GM23338 (cell line): ENCODE measurements at regions not wholly inside any gene's neighbourhood (a gene's known extent, or its start where the extent isn't known, plus 50 kb on each side); places are given as distances from the start of the nearest gene placed in this dataset.

Experiments
- ATAC-seq: fragments of 200-7000 bp; cut with Tn5 transposase; 3 replicates; pipeline ENCODE4 v1.9.1; 2020
- DNase-seq: peaks from one replicate; pipeline ENCODE4 v3.0.0-alpha.2; 2015; ENCODE audit warnings: low spot score
- H2AFZ ChIP-seq: fragments of 200-600 bp; sonication (generic); 2 replicates; pipeline ENCODE4 v1.8.0; 2016; ENCODE audit warnings: antibody characterized with exemption, mild to moderate bottlenecking, moderate library complexity
- H3F3A ChIP-seq: fragments of 200-600 bp; sonication (generic); replicated peaks from 2 replicates; pipeline ENCODE4 v1.8.0; 2017; ENCODE audit warnings: antibody characterized with exemption, mixed run types, low read depth
- H3K27ac ChIP-seq: fragments of 200-600 bp; sonication (generic); 2 replicates; pipeline ENCODE4 v1.6.1; 2016; ENCODE audit warnings: low read depth
- H3K27me3 ChIP-seq: fragments of 200-600 bp; sonication (generic); 2 replicates; pipeline ENCODE4 v1.8.0; 2016; ENCODE audit warnings: mild to moderate bottlenecking, mixed run types, moderate library complexity; ENCODE audit not compliant: insufficient read depth
- H3K36me3 ChIP-seq: fragments of 200-600 bp; sonication (generic); 2 replicates; pipeline ENCODE4 v1.8.0; 2016; ENCODE audit warnings: mild to moderate bottlenecking; ENCODE audit not compliant: insufficient read depth
- H3K4me1 ChIP-seq: fragments of 200-600 bp; sonication (generic); 2 replicates; pipeline ENCODE4 v1.8.0; 2016; ENCODE audit warnings: mild to moderate bottlenecking, moderate library complexity; ENCODE audit not compliant: insufficient read depth
- H3K4me2 ChIP-seq: fragments of 200-600 bp; sonication (generic); 2 replicates; pipeline ENCODE4 v1.7.1; 2017; ENCODE audit warnings: mixed run types
- H3K4me3 ChIP-seq: fragments of 200-600 bp; sonication (generic); 2 replicates; pipeline ENCODE4 v1.6.1; 2016; ENCODE audit warnings: mixed run types
- H3K79me2 ChIP-seq: fragments of 200-600 bp; sonication (generic); replicated peaks from 2 replicates; pipeline ENCODE4 v1.8.0; 2017; ENCODE audit warnings: mild to moderate bottlenecking; ENCODE audit not compliant: insufficient read depth
- H3K9me2 ChIP-seq: fragments of 200-600 bp; sonication (generic); 2 replicates; pipeline ENCODE4 v1.8.0; 2017; ENCODE audit not compliant: insufficient read depth
- H4K20me1 ChIP-seq: fragments of 200-600 bp; sonication (generic); replicated peaks from 2 replicates; pipeline ENCODE4 v1.8.0; 2017; ENCODE audit warnings: mild to moderate bottlenecking; ENCODE audit not compliant: insufficient read depth
- H3K27ac Mint-ChIP-seq: 2 replicates; pipeline ENCODE4 v1.8.0; 2020; ENCODE audit warnings: inconsistent platforms, mild to moderate bottlenecking, moderate library complexity, mixed read lengths
- H3K27me3 Mint-ChIP-seq: 3 replicates; pipeline ENCODE4 v1.8.0; 2022; ENCODE audit warnings: low read depth, mild to moderate bottlenecking, moderate library complexity, mixed read lengths, inconsistent platforms; ENCODE audit not compliant: insufficient read depth, poor library complexity
- H3K36me3 Mint-ChIP-seq: 3 replicates; pipeline ENCODE4 v1.8.0; 2021; ENCODE audit warnings: low read depth, mild to moderate bottlenecking, inconsistent platforms, moderate library complexity, mixed read lengths
- H3K4me1 Mint-ChIP-seq: 3 replicates; pipeline ENCODE4 v1.8.0; 2020; ENCODE audit warnings: mild to moderate bottlenecking, inconsistent platforms, mixed read lengths
- H3K4me3 Mint-ChIP-seq: 3 replicates; pipeline ENCODE4 v1.8.0; 2021; ENCODE audit warnings: moderate library complexity, mild to moderate bottlenecking, inconsistent platforms, mixed read lengths
- H3K9me3 Mint-ChIP-seq: 3 replicates; pipeline ENCODE4 v1.8.0; 2020; ENCODE audit warnings: moderate library complexity, mild to moderate bottlenecking, inconsistent platforms, mixed read lengths
- CREB1 ChIP-seq: fragments of 250-450 bp; sonication (Bioruptor Pico); IDR thresholded peaks from 2 replicates; pipeline ENCODE4 v1.5.0; 2020; ENCODE audit warnings: low read depth, mild to moderate bottlenecking, moderate library complexity
- JUNB ChIP-seq: IDR thresholded peaks from one replicate; pipeline ENCODE4 v1.6.1; 2016; ENCODE audit warnings: antibody characterized with exemption; ENCODE audit not compliant: unreplicated experiment
- POLR2AphosphoS5 ChIP-seq: IDR thresholded peaks from 2 replicates; pipeline ENCODE4 v1.6.1; 2016; ENCODE audit warnings: antibody characterized with exemption, low read depth
- ZNF114 ChIP-seq: fragments of 250-450 bp; sonication (Bioruptor Pico); IDR thresholded peaks from 2 replicates; pipeline ENCODE4 v1.5.0; 2020; ENCODE audit warnings: mild to moderate bottlenecking, moderate library complexity
- ZNF331 ChIP-seq: fragments of 250-450 bp; sonication (Bioruptor Pico); IDR thresholded peaks from 2 replicates; pipeline ENCODE4 v1.5.0; 2020; ENCODE audit warnings: low read depth, mild to moderate bottlenecking, moderate library complexity
- TF ChIP-seq, protein P1 (sequence below): fragments of 250-450 bp; sonication (Bioruptor Pico); IDR thresholded peaks from 2 replicates; pipeline ENCODE4 v1.5.0; 2020; ENCODE audit warnings: mild to moderate bottlenecking, moderate library complexity
- TF ChIP-seq, protein P2 (sequence below): IDR thresholded peaks from one replicate; pipeline ENCODE4 v1.6.1; 2018; ENCODE audit warnings: antibody characterized with exemption; ENCODE audit not compliant: unreplicated experiment

DNA sequence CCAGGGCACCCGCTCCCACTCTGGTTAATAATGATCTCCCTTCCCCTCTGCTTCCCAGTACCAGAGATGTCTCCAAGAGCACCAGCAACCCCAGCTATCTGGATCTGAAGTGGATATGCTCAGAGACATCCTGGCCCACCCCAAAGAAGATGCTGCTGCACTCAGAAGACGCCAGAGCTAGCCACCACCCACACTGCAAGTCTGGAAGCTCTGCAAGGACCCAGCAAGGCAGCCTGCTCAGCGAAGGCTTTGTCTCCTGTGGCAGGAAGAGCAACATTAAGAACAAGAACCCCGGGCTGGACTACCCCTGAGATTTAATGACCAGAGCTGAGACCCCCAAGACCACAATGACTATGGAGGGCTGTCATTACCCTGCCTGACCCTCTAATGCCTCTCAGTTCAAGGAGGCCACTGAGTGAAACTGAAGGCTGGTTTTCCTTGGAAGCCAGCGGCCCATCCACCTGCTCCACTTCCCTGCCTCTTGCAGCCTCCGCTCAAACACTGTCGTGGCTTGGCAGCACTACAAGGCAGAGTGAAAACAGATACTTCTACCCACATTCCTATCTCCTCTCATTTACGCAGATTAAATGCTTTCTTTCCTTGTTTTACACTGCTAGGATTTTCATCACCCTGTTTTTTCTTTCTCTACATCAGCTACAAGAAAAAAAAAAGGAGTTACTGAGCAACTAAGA is 202.2 kb downstream of the SNX10 start (continued):
- TF ChIP-seq, protein P1, sequence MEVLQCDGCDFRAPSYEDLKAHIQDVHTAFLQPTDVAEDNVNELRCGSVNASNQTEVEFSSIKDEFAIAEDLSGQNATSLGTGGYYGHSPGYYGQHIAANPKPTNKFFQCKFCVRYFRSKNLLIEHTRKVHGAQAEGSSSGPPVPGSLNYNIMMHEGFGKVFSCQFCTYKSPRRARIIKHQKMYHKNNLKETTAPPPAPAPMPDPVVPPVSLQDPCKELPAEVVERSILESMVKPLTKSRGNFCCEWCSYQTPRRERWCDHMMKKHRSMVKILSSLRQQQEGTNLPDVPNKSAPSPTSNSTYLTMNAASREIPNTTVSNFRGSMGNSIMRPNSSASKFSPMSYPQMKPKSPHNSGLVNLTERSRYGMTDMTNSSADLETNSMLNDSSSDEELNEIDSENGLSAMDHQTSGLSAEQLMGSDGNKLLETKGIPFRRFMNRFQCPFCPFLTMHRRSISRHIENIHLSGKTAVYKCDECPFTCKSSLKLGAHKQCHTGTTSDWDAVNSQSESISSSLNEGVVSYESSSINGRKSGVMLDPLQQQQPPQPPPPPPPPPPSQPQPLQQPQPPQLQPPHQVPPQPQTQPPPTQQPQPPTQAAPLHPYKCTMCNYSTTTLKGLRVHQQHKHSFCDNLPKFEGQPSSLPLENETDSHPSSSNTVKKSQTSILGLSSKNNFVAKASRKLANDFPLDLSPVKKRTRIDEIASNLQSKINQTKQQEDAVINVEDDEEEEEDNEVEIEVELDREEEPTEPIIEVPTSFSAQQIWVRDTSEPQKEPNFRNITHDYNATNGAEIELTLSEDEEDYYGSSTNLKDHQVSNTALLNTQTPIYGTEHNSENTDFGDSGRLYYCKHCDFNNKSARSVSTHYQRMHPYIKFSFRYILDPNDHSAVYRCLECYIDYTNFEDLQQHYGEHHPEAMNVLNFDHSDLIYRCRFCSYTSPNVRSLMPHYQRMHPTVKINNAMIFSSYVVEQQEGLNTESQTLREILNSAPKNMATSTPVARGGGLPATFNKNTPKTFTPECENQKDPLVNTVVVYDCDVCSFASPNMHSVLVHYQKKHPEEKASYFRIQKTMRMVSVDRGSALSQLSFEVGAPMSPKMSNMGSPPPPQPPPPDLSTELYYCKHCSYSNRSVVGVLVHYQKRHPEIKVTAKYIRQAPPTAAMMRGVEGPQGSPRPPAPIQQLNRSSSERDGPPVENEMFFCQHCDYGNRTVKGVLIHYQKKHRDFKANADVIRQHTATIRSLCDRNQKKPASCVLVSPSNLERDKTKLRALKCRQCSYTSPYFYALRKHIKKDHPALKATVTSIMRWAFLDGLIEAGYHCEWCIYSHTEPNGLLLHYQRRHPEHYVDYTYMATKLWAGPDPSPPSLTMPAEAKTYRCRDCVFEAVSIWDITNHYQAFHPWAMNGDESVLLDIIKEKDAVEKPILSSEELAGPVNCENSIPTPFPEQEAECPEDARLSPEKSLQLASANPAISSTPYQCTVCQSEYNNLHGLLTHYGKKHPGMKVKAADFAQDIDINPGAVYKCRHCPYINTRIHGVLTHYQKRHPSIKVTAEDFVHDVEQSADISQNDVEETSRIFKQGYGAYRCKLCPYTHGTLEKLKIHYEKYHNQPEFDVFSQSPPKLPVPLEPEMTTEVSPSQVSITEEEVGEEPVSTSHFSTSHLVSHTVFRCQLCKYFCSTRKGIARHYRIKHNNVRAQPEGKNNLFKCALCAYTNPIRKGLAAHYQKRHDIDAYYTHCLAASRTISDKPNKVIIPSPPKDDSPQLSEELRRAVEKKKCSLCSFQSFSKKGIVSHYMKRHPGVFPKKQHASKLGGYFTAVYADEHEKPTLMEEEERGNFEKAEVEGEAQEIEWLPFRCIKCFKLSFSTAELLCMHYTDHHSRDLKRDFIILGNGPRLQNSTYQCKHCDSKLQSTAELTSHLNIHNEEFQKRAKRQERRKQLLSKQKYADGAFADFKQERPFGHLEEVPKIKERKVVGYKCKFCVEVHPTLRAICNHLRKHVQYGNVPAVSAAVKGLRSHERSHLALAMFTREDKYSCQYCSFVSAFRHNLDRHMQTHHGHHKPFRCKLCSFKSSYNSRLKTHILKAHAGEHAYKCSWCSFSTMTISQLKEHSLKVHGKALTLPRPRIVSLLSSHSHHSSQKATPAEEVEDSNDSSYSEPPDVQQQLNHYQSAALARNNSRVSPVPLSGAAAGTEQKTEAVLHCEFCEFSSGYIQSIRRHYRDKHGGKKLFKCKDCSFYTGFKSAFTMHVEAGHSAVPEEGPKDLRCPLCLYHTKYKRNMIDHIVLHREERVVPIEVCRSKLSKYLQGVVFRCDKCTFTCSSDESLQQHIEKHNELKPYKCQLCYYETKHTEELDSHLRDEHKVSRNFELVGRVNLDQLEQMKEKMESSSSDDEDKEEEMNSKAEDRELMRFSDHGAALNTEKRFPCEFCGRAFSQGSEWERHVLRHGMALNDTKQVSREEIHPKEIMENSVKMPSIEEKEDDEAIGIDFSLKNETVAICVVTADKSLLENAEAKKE (CRISPR knock-in tag) = no peak
- TF ChIP-seq CREB1 (CRISPR knock-in tag) (no peak), ZNF114 (CRISPR knock-in tag) (no peak), POLR2AphosphoS5 (no peak)
- TF ChIP-seq, protein P2, sequence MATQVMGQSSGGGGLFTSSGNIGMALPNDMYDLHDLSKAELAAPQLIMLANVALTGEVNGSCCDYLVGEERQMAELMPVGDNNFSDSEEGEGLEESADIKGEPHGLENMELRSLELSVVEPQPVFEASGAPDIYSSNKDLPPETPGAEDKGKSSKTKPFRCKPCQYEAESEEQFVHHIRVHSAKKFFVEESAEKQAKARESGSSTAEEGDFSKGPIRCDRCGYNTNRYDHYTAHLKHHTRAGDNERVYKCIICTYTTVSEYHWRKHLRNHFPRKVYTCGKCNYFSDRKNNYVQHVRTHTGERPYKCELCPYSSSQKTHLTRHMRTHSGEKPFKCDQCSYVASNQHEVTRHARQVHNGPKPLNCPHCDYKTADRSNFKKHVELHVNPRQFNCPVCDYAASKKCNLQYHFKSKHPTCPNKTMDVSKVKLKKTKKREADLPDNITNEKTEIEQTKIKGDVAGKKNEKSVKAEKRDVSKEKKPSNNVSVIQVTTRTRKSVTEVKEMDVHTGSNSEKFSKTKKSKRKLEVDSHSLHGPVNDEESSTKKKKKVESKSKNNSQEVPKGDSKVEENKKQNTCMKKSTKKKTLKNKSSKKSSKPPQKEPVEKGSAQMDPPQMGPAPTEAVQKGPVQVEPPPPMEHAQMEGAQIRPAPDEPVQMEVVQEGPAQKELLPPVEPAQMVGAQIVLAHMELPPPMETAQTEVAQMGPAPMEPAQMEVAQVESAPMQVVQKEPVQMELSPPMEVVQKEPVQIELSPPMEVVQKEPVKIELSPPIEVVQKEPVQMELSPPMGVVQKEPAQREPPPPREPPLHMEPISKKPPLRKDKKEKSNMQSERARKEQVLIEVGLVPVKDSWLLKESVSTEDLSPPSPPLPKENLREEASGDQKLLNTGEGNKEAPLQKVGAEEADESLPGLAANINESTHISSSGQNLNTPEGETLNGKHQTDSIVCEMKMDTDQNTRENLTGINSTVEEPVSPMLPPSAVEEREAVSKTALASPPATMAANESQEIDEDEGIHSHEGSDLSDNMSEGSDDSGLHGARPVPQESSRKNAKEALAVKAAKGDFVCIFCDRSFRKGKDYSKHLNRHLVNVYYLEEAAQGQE = no peak

DNA sequence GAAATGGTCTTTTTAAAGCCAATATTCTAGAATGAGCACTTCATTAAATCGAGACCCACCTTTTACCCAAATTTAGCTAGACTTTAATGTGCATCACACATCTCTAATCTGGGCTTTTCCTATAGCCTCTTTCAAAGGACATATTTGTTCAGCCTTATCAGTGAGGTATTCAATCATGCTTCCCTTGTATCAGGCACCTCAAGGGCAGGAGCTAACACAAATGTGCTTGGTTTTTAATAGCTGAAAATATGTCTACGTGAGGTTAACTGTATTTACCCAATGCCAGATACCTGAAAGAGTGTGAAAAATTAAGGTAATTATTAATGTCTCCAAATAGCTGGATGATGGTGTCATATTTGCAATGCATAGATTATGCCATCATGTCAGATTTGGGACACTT is 203.9 kb downstream of the SNX10 start:
- Mint-ChIP-seq H3K27me3 (peaks cover 4% of the 10 kb centered on the region), H3K9me3 (no peaks in the 10 kb centered on the region), H3K27ac (no peak overlapping the region), H3K4me1 (no peaks in the 10 kb centered on the region; the same call in 1 of the 3 replicates), H3K4me3 (no peak overlapping the region), H3K36me3 (no peaks in the 10 kb centered on the region)
- Histone ChIP-seq H3K4me1 (no peaks in the 10 kb centered on the region), H3F3A (no peaks in the 10 kb centered on the region), H3K4me3 (no peak overlapping the region), H3K9me2 (no peaks in the 10 kb centered on the region), H3K79me2 (no peaks in the 10 kb centered on the region), H3K27me3 (no peaks in the 10 kb centered on the region), H3K36me3 (no peaks in the 10 kb centered on the region), H3K27ac (no peak overlapping the region), H2AFZ (no peak overlapping the region), H4K20me1 (no peaks in the 10 kb centered on the region), H3K4me2 (no peak overlapping the region)
- no peak for DNase-seq
- ATAC-seq = no peak
- TF ChIP-seq CREB1 (CRISPR knock-in tag) (no peak), ZNF331 (CRISPR knock-in tag) (no peak), POLR2AphosphoS5 (no peak), JUNB (no peak)
- TF ChIP-seq, protein P2 = no peak
